Aorta (tissue), 5 donors: ENCODE measurements at regions not wholly inside any gene's neighbourhood (a gene's known extent, or its start where the extent isn't known, plus 50 kb on each side); places are given as distances from the start of the nearest gene placed in this dataset.

Experiments
- ATAC-seq: fragments of 200-7000 bp; cut with Tn5 transposase; one replicate; pipeline ENCODE4 v1.9.1; 2022; ENCODE audit warnings: moderate library complexity; ENCODE audit not compliant: low FRiP score
- DNase-seq, 2 donors: peaks; one replicate each; pipeline ENCODE4 v3.0.0-alpha.2; 2020
- H3K27ac ChIP-seq, 2 donors: one replicate each; pipeline ENCODE4 v1.5.1; 2013; ENCODE audit warnings: low read length in 2 of 2, mild to moderate bottlenecking in 2 of 2, moderate library complexity in 2 of 2, control low read depth in 1 of 2, inconsistent platforms in 1 of 2, low read depth in 1 of 2
- H3K27me3 ChIP-seq, 2 donors: one replicate each; pipeline ENCODE4 v1.6.1; 2013; ENCODE audit warnings: control low read depth in 1 of 2, low read length in 1 of 2, mild to moderate bottlenecking in 1 of 2, moderate library complexity in 1 of 2; ENCODE audit not compliant: insufficient read depth in 2 of 2, control insufficient read depth in 1 of 2
- H3K36me3 ChIP-seq, 2 donors: one replicate each; pipeline ENCODE4 v1.6.1; 2013; ENCODE audit warnings: control low read depth in 1 of 2, low read length in 1 of 2, mild to moderate bottlenecking in 1 of 2; ENCODE audit not compliant: insufficient read depth in 2 of 2, control insufficient read depth in 1 of 2
- H3K4me1 ChIP-seq, 2 donors: one replicate each; pipeline ENCODE4 v1.6.1; 2013; ENCODE audit warnings: low read length in 2 of 2, control low read depth in 1 of 2, mild to moderate bottlenecking in 1 of 2, moderate library complexity in 1 of 2; ENCODE audit not compliant: insufficient read depth in 2 of 2, control insufficient read depth in 1 of 2
- H3K4me3 ChIP-seq, 2 donors: one replicate each; pipeline ENCODE4 v1.5.1; 2013; ENCODE audit warnings: low read length in 2 of 2, control low read depth in 1 of 2, mild to moderate bottlenecking in 1 of 2
- H3K9me3 ChIP-seq: one replicate; pipeline ENCODE4 v1.6.1; 2013; ENCODE audit warnings: mild to moderate bottlenecking, low read length; ENCODE audit not compliant: control insufficient read depth
- WGBS, 2 donors: extraction: QIAGEN DNeasy Blood & Tissue Kit; methylation state at CpG; one replicate each; pipeline ENCODE4 v1.1.7; 2013; 5-methylcytosine and 5-hydroxymethylcytosine counted together
- intact Hi-C, 2 donors: fragments of 100-400 bp; cut with DNase I; formaldehyde crosslinking; loops; one replicate each; pipeline versions ENCODE4 v1.14.2 to v1.15.0; 2022
- donor health status: healthy with polysubstance abuse.
- donor health status: Bipolar disorder and iron deficiency.
- donor health status: DM: no; HTN: no; CAD: no.
- donor health status: DM: no; HTN: no; CAD: no.
- donor health status: DM: yes; HTN: yes; CAD: no.

GRCh38 chr7:17626235-17626634, 314.1 kb downstream of the SNX13 start:
- Histone ChIP-seq H3K4me1 (peaks cover 3 to 6% of the 10 kb centered on the region in 2 donors), H3K9me3 (no peaks in the 10 kb centered on the region), H3K27ac (no peak overlapping the region), H3K27me3 (no peaks in the 10 kb centered on the region), H3K36me3 (no peaks in the 10 kb centered on the region), H3K4me3 (no peak overlapping the region)
- ATAC-seq (no peak), DNase-seq (no peak)
- intact Hi-C loops: no loop called here

- Histone ChIP-seq H3K4me3 (no peak overlapping the region), H3K27me3 (no peaks in the 10 kb centered on the region), H3K27ac (no peak overlapping the region), H3K4me1 (no peaks in the 10 kb centered on the region), H3K36me3 (no peaks in the 10 kb centered on the region), H3K9me3 (no peaks in the 10 kb centered on the region)
- ATAC-seq: no peak
- 90 to 92% methylated on average over 3 of the region's 3 CpGs for WGBS, 2 donors
- intact Hi-C loops: no loop called here
- DNase-seq: no peak
These were observed 309.2 kb downstream of the SNX13 start for GRCh38 chr7:17631061-17631460.

GRCh38 chr7:17632384-17632783, 307.9 kb downstream of the SNX13 start:
- Histone ChIP-seq H3K27ac (no peak overlapping the region), H3K4me3 (no peak overlapping the region), H3K9me3 (no peaks in the 10 kb centered on the region), H3K27me3 (no peaks in the 10 kb centered on the region), H3K36me3 (no peaks in the 10 kb centered on the region), H3K4me1 (no peaks in the 10 kb centered on the region)
- no peak for DNase-seq
- WGBS, 2 donors: 97 to 98% methylated on average over 2 of the region's 2 CpGs
- no peak for ATAC-seq
- intact Hi-C loops: no loop called here

GRCh38 chr7:17633067-17633466, 307.2 kb downstream of the SNX13 start:
- no peaks in the 10 kb centered on the region for H3K27me3 ChIP-seq
- ATAC-seq (no peak), DNase-seq (no peak)
- no peak overlapping the region for H3K4me3 ChIP-seq
- intact Hi-C loops: no loop called here
- H3K27ac ChIP-seq: no peak overlapping the region
- 87 to 94% methylated on average over 1 of the region's 1 CpG for WGBS, 2 donors
- H3K4me1 ChIP-seq: no peaks in the 10 kb centered on the region
- no peaks in the 10 kb centered on the region for H3K9me3 ChIP-seq
- H3K36me3 ChIP-seq: no peaks in the 10 kb centered on the region

GRCh38 chr7:17638727-17639126, 301.6 kb downstream of the SNX13 start:
- no peaks in the 10 kb centered on the region for H3K9me3 ChIP-seq
- H3K27ac ChIP-seq: no peak overlapping the region
- 100% methylated on average over 1 of the region's 1 CpG for WGBS, 2 donors
- H3K4me1 ChIP-seq: no peaks in the 10 kb centered on the region
- no peaks in the 10 kb centered on the region for H3K27me3 ChIP-seq
- DNase-seq (no peak), ATAC-seq (no peak)
- H3K36me3 ChIP-seq: no peaks in the 10 kb centered on the region
- H3K4me3 ChIP-seq: no peak overlapping the region
- intact Hi-C loops: no loop called here

GRCh38 chr7:17640730-17641377, 299.4 kb downstream of the SNX13 start:
- H3K4me1 ChIP-seq: no peaks in the 10 kb centered on the region
- no peak overlapping the region for H3K4me3 ChIP-seq
- no peaks in the 10 kb centered on the region for H3K9me3 ChIP-seq
- DNase-seq (no peak), ATAC-seq (no peak)
- no peaks in the 10 kb centered on the region for H3K36me3 ChIP-seq
- intact Hi-C loops: loop anchor here (10.0 kb wide), 2 partner anchors 106 to 656 kb away; no protein-coding TSS in a partner anchor
- H3K27me3 ChIP-seq: no peaks in the 10 kb centered on the region
- H3K27ac ChIP-seq: no peak overlapping the region
- 61 to 68% methylated on average over 4 of the region's 4 CpGs for WGBS, 2 donors

GRCh38 chr7:17645500-17645899, 294.8 kb downstream of the SNX13 start:
- intact Hi-C loops: loop anchor here (5.0 to 10.0 kb wide), 3 partner anchors 111 to 663 kb away; no protein-coding TSS in a partner anchor
- H3K4me3 ChIP-seq: no peak overlapping the region
- H3K27me3 ChIP-seq: no peaks in the 10 kb centered on the region
- H3K27ac ChIP-seq: no peak overlapping the region
- ATAC-seq: no peak
- 95% methylated on average over 1 of the region's 1 CpG for WGBS, 2 donors
- no peaks in the 10 kb centered on the region for H3K9me3 ChIP-seq
- no peaks in the 10 kb centered on the region for H3K4me1 ChIP-seq
- no peak for DNase-seq
- H3K36me3 ChIP-seq: no peaks in the 10 kb centered on the region

- intact Hi-C loops: loop anchor here (5.0 to 10.0 kb wide), 3 partner anchors 112 to 664 kb away; no protein-coding TSS in a partner anchor
These were observed 293.9 kb downstream of the SNX13 start for GRCh38 chr7:17646253-17646956.

GRCh38 chr7:17651341-17651740, 289.0 kb downstream of the SNX13 start:
- Histone ChIP-seq H3K4me1 (peaks cover 2 to 4% of the 10 kb centered on the region in 2 donors), H3K36me3 (no peaks in the 10 kb centered on the region), H3K27me3 (no peaks in the 10 kb centered on the region), H3K9me3 (no peaks in the 10 kb centered on the region), H3K27ac (no peak overlapping the region), H3K4me3 (no peak overlapping the region)
- DNase-seq (no peak), ATAC-seq (no peak)
- intact Hi-C loops: no loop called here
- 73 to 85% methylated on average over 2 of the region's 2 CpGs for WGBS, 2 donors

More at GRCh38 chr7:17646253-17646956, 293.9 kb downstream of the SNX13 start:
- 55 to 57% methylated on average over 3 of the region's 3 CpGs for WGBS, 2 donors
- DNase-seq: no peak
- Histone ChIP-seq H3K36me3 (no peaks in the 10 kb centered on the region), H3K27me3 (no peaks in the 10 kb centered on the region), H3K4me3 (no peak overlapping the region), H3K4me1 (no peaks in the 10 kb centered on the region), H3K27ac (no peak overlapping the region), H3K9me3 (no peaks in the 10 kb centered on the region)
- ATAC-seq: no peak
